HG02623 (cell line): ENCODE measurements at regions not wholly inside any gene's neighbourhood (a gene's known extent, or its start where the extent isn't known, plus 50 kb on each side); places are given as distances from the start of the nearest gene placed in this dataset.
A peak's percentile ranks its signal among the peaks of the same experiment; 100 is the strongest.

Source experiments
- ATAC-seq: cut with Tn5 transposase; IDR thresholded peaks from one replicate; pipeline ENCODE4 v1.9.1; 2021; ENCODE audit warnings: moderate library complexity; ENCODE audit not compliant: unreplicated experiment

DNA sequence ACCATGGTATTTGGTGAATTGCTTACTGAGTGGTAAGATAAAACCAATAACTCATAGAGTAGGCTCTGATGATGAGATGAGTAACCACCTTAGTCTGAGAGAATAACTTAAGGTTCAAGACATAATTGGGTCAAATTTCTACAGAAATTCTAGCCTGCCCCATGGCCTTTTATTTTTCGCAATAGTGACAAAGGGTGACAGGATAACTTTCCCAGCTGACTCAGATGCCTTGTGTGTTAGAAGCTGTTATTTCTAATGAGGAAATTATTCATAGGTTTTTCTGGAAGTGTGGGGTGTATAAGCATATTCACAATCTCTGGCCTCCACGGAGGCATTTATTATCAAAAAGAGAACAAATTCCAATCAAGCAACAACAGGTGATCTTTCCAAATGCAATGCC is 159.0 kb downstream of the NUP35 start:
- no peak for ATAC-seq

DNA sequence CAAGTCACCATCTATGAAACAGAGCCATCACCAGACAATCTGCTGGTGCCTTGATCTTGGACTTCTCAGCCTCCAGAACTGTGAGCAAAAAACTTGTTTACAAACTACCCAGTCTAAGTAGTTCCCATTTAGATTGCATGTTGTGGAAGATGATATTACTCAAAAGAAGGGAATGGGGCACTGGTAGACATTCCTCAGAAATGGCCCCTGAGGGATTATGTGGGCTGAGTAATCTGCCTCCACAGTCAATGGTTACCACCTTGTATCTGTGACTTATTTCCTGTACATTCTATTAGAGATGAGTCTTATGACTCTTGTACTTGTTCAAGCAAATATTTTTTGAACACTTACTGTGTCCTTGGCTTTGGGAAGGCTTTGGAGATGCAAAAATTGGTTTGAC is 160.4 kb downstream of the NUP35 start:
- ATAC-seq = no peak

DNA sequence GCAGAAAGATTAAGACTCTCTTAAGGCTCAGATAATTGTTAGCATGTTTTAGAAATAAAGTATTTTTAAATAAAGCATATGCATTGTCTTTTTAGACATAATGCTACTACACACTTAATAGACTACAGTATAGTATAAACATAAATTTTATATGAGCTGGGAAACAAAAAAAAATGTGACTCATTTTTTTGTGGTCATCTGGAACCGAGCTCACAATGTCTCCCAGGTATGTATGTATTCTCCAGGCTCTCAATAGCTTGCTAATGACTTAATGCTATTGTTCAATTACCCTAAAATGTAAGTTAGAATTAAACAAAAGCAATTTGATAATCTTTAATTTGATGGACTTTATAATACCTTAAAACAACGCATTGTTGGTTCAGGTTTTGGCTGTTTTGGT is 167.2 kb downstream of the NUP35 start:
- ATAC-seq = no peak

DNA sequence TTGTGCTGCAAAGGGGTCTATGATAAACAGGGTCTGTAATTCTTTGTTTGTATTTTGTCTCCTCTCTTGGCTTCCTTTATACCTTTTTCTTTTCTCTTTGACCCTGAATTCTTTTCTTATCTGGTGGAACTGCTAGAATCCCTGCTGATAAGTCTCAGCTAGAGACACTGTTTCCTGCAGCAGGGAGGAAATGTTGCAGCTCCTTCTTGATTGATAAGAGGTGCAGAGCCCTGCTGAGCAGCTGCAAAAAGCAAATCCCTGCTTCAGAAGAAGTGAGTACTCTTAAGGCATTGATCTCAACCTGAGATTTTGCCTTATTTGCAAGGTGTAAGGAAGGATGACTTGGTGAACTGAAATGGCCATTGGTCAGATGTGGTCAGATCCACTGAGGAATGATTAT is 167.8 kb downstream of the NUP35 start:
- no peak for ATAC-seq

DNA sequence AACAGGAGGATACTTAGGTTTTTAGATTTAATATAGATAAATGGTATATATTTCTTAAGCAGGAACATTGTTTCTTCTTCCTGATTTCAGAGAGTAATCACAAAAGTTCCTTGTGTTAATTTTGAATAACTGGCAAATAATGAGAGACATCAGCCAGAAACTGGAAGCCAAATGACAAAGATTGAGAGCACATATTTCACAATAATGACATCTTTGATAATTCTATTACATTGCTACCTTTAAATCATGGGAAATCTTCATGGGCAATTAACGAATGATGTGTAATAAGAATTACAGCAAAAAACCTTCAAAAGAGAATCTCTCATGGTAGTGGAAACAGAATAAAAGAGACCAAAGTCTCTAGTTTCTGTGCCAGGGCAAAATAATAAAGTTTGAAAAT is 215.1 kb downstream of the NUP35 start:
- no peak for ATAC-seq

DNA sequence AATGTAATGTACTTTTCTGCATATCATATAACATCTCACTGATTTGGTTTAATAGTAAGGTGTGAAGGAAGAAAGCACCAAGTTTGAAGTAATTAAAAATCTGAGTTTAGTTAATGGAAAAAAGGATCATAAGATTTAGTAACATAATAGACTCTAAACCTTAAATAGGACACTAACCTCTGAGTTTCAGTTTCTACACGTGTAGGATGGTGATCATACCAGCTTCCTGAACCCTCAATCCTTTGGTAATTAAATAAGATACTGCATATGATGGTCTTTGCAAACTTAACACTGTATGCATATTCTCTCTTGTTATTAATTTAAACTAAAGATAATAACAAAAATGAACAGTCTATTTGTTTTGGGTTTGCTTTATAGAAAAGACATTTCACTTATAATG is 216.8 kb downstream of the NUP35 start:
- ATAC-seq = no peak

DNA sequence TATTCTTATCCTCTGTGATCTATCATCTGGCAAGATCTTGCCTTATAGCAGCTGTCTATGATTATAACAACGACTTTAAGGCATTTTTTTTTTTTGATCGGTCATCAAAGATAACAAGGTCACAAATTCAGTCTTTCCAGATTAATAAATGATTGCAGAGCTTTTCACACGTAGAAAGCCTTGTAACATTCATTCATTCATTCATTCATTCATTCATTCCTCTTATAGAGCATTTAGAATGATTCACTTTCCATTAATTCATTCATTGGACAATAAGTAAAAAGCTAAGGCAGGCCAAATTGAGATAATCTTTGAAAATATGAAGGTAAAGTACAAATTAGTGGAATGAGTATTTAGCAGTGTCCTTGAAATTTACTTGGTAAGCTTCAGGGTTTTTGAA is 223.7 kb downstream of the NUP35 start:
- ATAC-seq = no peak

DNA sequence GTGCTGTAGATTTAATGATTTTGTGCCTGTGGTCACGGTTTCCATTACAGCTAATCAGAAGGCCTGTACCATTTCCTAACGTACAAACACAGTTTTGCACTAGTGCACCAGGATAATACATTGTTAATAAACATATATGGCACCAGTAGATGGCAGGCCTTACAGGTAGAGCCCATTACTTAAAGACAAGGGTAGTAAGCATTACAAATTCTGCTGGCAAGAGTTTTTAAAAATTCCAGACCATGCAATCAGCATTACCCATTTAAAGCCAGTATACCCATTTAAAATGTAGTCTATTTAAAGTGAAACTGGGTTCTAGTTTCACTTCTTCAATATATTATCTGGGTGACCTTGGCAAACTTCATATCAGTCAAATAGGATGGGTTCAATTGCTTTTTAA is 224.2 kb downstream of the NUP35 start:
- ATAC-seq = peak; percentile 58

DNA sequence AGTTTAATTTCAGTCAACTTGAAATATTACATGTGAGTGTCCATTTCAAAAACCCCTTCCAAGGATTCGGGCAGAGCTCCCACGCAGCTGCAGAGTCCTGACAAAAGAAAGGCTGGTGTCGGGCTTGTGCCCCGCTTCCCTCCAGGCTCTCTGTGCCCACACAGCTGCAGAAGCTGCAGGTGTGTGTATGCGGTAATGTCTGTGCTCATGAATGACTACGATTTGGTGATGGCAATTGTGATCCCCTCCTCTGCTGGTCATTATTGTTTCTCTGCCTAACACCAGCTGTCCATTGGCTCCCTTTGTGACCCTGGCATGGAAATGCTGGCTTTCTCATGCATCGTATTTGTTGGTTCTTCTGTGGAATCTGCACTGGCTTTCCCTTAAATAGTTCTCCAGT is 224.8 kb downstream of the NUP35 start:
- no peak for ATAC-seq

DNA sequence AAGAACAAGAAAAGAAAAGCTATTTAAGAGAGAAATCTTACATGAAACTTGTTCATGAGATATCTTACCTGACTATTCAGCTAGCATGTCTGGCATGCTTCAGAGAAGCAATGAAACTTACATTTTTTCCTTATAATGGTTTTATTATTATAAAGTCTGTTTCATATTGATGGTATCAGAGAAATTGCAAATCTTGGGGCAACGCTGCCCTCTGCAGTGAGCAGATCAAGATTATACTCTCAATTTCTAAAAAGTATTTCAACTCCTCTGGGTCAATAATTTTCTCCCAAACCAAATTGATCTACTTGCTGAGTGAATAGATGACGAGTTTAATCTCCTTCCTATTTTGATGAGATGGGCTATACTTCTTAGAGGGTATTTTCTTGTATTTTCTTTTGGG is 235.6 kb downstream of the NUP35 start:
- ATAC-seq = no peak

DNA sequence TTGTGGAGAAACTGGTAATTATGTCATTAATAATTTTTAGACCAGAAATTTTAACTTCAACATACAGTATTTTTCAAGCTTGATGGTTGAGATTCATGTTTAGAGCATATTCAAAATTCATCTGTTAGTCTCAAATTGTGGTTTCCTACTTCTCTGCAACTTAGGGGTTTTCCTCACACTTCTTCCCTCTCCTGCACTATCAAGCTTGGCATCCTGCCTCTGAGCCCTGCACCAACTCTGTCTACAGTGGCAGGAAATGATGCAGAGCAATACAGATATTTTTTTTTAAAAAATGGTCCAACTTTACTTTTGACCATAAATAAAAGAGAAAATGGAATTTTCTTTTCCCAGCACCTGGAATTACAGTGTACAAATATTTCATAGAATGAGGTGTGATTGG is 247.3 kb downstream of the NUP35 start:
- ATAC-seq = peak; percentile 56

DNA sequence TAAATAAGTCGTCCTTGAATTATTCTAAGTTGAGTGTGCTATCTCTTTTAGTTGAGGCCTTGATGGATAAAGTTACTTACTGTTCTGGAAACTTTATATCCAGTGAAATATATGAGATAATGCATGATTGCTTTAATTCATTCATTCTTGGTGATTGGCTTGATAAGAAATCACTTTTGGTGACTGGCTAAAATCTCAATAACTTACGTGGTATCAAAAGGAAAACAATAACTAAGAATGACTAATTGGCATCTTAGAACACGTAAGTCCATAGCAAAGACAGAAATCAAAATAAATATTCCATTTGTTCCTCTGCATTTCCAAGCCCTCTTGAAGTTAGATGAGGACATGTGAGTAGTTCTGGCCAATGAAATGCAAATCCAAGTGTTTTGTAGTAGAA is 251.6 kb downstream of the NUP35 start:
- ATAC-seq = no peak

DNA sequence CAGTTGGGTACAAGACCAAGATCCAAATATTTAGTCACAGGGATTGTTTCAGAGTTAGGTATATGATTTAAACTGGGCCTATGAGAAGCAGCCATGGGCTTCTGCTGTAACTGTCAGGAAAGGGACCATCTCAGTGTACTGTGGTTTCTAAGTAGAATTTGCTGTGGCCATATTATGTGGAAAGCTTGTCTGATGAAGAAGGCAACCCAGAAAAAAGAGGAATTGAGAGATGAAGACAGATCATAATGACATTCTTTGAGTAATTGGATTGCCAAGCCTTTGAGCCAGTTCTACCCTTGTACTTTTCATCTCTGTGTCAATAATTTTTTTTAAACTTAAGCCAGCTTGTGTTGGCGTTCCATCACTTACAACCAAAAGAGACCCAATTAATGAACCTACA is 259.6 kb downstream of the NUP35 start:
- ATAC-seq = no peak

DNA sequence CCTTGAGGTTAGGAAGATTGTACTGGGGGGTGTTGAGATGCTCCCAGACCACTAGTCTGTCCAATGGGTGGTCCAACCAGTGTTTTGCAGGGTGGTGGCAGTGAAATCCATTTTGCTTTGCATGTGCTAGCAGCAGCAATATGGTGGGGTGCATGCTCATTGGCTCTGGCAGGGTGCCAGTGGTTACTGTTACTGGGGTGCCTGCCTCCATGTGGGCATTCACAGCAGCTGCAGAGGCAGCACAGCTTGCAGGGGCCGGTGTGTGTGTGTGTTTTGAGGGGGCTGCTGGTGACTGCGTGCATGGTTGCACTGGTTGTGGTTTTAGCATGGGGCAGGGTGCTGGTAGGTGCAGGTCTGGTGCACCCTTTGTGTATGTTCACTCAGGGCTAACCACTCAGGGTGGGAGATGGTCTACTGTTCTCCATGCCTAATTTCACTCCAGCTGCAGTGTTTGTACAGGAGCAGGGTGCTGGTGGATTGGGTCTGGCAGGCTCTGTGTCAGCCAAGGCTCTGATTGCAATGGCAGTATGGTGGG is 265.4 kb downstream of the NUP35 start:
- no peak for ATAC-seq

DNA sequence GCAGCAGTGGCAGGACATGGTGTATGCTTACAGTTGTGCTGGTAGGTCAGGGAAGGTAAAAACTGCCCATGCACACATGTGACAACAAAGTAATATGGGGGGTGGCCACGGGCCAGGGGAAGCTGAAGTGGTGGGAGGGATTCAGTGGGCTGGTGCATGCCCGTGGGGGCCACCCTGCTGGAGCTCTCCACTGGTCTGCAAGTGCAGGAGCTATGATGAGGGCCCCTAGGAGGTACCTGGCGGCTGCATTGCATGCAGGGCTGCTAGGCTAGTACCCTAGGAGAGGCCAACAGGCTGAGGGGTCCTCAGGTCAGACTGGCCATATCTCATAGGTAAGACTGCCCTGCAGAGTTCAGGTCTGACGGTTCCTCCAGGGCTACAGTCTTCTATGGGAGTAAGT is 265.9 kb downstream of the NUP35 start:
- no peak for ATAC-seq

DNA sequence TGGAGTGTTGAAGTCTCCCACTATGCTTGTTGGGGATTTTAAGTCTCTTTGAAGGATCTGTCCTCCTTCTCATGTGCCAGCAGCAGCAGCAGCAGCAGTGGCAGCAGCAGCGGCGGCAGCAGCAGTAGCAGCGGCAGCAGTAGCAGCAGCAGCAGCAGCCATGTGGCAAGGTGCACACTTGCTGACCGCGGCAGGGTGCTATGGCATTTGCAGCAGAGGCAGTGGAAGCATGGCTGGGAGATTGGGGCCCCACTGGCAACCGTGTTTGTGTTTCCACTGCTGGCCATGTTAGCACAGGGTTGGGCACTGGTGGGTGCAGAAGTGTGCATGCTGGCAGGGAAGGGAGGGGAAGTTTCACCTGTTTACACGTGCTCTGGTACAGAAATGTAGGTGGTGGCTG is 280.1 kb downstream of the NUP35 start:
- ATAC-seq = no peak

DNA sequence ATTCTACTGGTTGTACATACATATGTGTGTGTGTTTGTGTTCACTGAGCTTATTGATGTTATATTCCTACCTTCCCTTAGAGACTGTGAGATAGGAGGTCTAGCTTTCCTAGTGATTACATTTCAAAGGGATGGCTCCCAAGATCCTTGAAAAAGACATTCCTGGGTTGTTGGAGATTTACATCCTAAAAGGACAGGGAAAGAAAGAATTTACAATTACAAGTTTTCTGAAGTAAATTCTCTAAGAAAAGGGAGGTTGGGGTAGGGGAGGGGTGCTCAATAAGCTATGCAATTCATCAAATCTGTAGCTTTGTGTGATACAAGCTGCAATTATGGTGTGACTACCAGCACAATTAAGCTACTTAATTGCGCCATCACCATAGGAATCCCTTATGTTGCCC is 284.3 kb downstream of the NUP35 start:
- ATAC-seq = no peak

DNA sequence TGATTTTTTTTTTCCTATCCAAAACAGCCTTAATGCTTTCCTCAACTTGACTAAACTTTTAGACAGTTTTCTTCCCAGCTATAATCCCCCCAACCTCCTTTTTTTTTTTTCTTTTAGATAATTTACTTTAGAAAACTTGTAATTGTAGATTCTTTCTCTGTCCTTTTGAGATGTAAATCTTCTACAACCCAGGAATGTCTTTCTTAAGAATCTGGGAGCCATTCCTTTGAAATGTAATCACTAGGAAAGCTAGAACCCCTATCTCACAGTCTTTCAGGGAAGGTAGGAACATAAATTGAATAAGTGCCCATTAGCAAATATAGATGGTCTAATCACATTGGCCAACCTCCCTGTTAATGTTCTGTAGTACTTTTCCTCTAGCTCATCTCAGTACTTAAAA is 285.4 kb downstream of the NUP35 start:
- ATAC-seq = no peak

DNA sequence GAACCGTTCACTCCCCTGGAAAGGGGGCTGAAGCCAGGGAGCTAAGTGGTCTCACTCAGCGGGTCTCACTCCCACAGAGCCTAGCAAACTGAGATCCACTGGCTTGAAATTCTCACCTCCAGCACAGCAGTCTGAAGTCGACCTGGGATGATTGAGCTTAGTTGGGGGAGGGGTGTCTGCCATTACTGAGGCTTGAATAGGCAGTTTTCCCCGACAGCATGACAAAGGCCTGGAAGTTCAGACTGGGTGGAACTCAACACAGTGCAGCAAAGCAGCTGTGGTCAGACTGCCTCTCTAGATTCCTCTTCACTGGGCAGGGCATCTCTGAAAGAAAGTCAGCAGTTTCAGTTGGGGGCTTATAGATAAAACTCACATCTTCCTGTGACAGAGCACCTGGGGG is 292.5 kb downstream of the NUP35 start:
- ATAC-seq = no peak

DNA sequence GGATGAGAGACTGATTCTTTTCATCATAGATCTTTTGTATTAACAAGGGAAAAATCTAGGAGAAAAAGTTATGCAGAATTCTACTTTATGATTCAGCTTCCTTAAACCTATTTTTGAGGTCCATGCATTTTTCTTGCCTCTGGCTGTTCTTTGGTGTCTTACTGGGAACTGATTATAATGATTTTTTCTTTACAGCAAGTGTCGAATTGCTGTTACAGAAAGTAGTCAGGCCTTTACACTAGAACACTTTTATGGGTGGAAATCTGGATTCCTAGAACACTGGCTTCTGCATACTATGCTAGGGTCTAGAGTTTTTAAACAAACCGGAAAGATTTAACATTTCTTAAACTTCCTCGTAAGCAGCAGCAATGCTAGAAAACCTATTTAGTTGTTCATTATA is 302.6 kb downstream of the NUP35 start:
- ATAC-seq = no peak

DNA sequence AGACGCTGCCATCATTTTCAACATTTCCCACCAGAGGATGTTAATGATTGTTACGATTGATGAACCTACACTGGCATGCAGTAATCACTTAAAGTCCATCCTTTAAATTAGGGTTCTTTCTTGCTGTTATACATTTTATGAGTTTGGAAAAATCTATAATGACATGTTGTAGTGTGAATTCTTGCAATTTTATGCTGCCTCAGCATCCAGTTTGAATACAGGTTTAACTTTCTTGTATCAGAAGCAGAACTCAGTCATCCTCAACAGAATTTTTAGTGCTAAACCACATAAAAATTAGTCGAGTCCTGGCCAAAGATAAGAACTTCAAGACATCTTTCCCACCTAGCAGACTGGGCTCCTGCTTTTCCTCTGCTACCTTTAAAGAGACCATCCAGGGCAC is 303.3 kb downstream of the NUP35 start:
- no peak for ATAC-seq

DNA sequence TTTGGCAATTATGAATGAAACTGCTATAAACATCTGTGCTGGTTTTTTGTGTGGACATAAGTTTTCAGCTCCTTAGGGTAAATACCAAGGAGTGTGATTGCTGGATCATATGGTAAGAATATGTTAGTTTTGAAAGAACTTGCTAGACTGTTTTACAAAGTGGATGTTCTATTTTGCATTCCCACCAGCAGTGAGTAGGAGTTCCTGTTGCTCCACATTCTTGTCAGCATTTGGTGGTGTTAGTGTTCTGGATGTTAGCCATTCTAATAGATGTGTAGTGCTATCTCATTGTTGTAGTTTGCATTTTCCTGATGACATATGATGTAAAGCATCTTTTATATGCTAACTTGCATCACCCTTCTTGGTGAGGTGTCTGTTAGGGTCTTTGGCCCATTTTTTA is 304.6 kb downstream of the NUP35 start:
- ATAC-seq = no peak

DNA sequence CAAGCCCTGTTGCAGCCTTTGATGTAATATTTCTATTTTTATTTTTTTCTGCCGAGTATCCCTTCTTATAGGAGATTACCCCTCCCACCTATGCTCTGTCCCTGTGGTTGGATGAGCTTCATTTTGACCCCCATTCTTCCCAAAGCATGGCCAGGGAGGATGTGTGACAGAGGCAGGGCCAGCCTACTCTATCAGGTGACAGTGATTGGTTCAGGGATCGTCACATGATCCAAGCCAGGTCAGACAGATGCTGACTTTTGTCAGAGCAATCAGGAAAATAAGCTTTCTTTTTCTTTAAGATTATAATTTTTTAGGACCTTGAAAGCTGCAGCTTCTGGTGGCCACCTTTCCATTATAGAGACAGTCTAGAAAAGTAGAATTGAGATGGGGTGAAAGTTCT is 314.3 kb downstream of the NUP35 start:
- ATAC-seq = no peak

DNA sequence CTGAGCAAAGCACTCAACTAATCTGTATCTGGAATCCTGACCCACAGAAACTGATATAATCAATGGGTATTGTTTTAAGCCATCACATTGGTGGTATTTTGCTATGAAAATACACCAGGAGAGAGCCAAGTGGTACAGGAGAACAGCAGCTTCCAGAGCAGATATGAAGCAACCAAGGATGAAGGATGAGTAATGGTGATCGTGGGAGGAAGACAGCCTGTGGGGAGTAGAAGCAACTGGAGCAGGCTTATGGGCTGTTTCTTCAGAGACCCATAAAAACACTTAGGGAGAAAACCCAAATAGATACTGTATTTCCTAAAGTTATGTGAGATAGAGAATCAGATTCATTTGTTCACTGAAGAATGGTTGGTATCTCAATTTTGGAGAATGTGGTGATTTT is 330.8 kb downstream of the NUP35 start:
- ATAC-seq = no peak
